GM23338 (cell line): ENCODE measurements at regions not wholly inside any gene's neighbourhood (a gene's known extent, or its start where the extent isn't known, plus 50 kb on each side); places are given as distances from the start of the nearest gene placed in this dataset.

Source experiments
- ATAC-seq: fragments of 200-7000 bp; cut with Tn5 transposase; 3 replicates; pipeline ENCODE4 v1.9.1; 2020
- DNase-seq: peaks from one replicate; pipeline ENCODE4 v3.0.0-alpha.2; 2015; ENCODE audit warnings: low spot score
- H2AFZ ChIP-seq: fragments of 200-600 bp; sonication (generic); 2 replicates; pipeline ENCODE4 v1.8.0; 2016; ENCODE audit warnings: antibody characterized with exemption, mild to moderate bottlenecking, moderate library complexity
- H3F3A ChIP-seq: fragments of 200-600 bp; sonication (generic); replicated peaks from 2 replicates; pipeline ENCODE4 v1.8.0; 2017; ENCODE audit warnings: antibody characterized with exemption, mixed run types, low read depth
- H3K27ac ChIP-seq: fragments of 200-600 bp; sonication (generic); 2 replicates; pipeline ENCODE4 v1.6.1; 2016; ENCODE audit warnings: low read depth
- H3K27me3 ChIP-seq: fragments of 200-600 bp; sonication (generic); 2 replicates; pipeline ENCODE4 v1.8.0; 2016; ENCODE audit warnings: mild to moderate bottlenecking, mixed run types, moderate library complexity; ENCODE audit not compliant: insufficient read depth
- H3K36me3 ChIP-seq: fragments of 200-600 bp; sonication (generic); 2 replicates; pipeline ENCODE4 v1.8.0; 2016; ENCODE audit warnings: mild to moderate bottlenecking; ENCODE audit not compliant: insufficient read depth
- H3K4me1 ChIP-seq: fragments of 200-600 bp; sonication (generic); 2 replicates; pipeline ENCODE4 v1.8.0; 2016; ENCODE audit warnings: mild to moderate bottlenecking, moderate library complexity; ENCODE audit not compliant: insufficient read depth
- H3K4me2 ChIP-seq: fragments of 200-600 bp; sonication (generic); 2 replicates; pipeline ENCODE4 v1.7.1; 2017; ENCODE audit warnings: mixed run types
- H3K4me3 ChIP-seq: fragments of 200-600 bp; sonication (generic); 2 replicates; pipeline ENCODE4 v1.6.1; 2016; ENCODE audit warnings: mixed run types
- H3K79me2 ChIP-seq: fragments of 200-600 bp; sonication (generic); replicated peaks from 2 replicates; pipeline ENCODE4 v1.8.0; 2017; ENCODE audit warnings: mild to moderate bottlenecking; ENCODE audit not compliant: insufficient read depth
- H3K9me2 ChIP-seq: fragments of 200-600 bp; sonication (generic); 2 replicates; pipeline ENCODE4 v1.8.0; 2017; ENCODE audit not compliant: insufficient read depth
- H4K20me1 ChIP-seq: fragments of 200-600 bp; sonication (generic); replicated peaks from 2 replicates; pipeline ENCODE4 v1.8.0; 2017; ENCODE audit warnings: mild to moderate bottlenecking; ENCODE audit not compliant: insufficient read depth
- H3K27ac Mint-ChIP-seq: 2 replicates; pipeline ENCODE4 v1.8.0; 2020; ENCODE audit warnings: inconsistent platforms, mild to moderate bottlenecking, moderate library complexity, mixed read lengths
- H3K27me3 Mint-ChIP-seq: 3 replicates; pipeline ENCODE4 v1.8.0; 2022; ENCODE audit warnings: low read depth, mild to moderate bottlenecking, moderate library complexity, mixed read lengths, inconsistent platforms; ENCODE audit not compliant: insufficient read depth, poor library complexity
- H3K36me3 Mint-ChIP-seq: 3 replicates; pipeline ENCODE4 v1.8.0; 2021; ENCODE audit warnings: low read depth, mild to moderate bottlenecking, inconsistent platforms, moderate library complexity, mixed read lengths
- H3K4me1 Mint-ChIP-seq: 3 replicates; pipeline ENCODE4 v1.8.0; 2020; ENCODE audit warnings: mild to moderate bottlenecking, inconsistent platforms, mixed read lengths
- H3K4me3 Mint-ChIP-seq: 3 replicates; pipeline ENCODE4 v1.8.0; 2021; ENCODE audit warnings: moderate library complexity, mild to moderate bottlenecking, inconsistent platforms, mixed read lengths
- H3K9me3 Mint-ChIP-seq: 3 replicates; pipeline ENCODE4 v1.8.0; 2020; ENCODE audit warnings: moderate library complexity, mild to moderate bottlenecking, inconsistent platforms, mixed read lengths
- NANOG ChIP-seq: IDR thresholded peaks from 2 replicates; pipeline ENCODE4 v1.6.1; 2016; ENCODE audit warnings: antibody characterized with exemption, borderline replicate concordance
- STAT1 ChIP-seq: IDR thresholded peaks from one replicate; pipeline ENCODE4 v1.6.1; 2016; ENCODE audit warnings: antibody characterized with exemption; ENCODE audit not compliant: unreplicated experiment
- ZNF331 ChIP-seq: fragments of 250-450 bp; sonication (Bioruptor Pico); IDR thresholded peaks from 2 replicates; pipeline ENCODE4 v1.5.0; 2020; ENCODE audit warnings: low read depth, mild to moderate bottlenecking, moderate library complexity
- ZNF462 ChIP-seq: fragments of 250-450 bp; sonication (Bioruptor Pico); IDR thresholded peaks from 2 replicates; pipeline ENCODE4 v1.5.0; 2020; ENCODE audit warnings: mild to moderate bottlenecking, moderate library complexity

- no peak for TF ChIP-seq ZNF462 (CRISPR knock-in tag)
These were observed 571.6 kb upstream of the MGMT start (continued) for GRCh38 chr10:128895473-128895872.

GRCh38 chr10:128896116-128896795 lies 570.8 kb upstream of the MGMT start:
- Mint-ChIP-seq H3K27me3 (peaks cover 7% of the 10 kb centered on the region), H3K9me3 (no peaks in the 10 kb centered on the region), H3K36me3 (no peaks in the 10 kb centered on the region), H3K27ac (no peak overlapping the region), H3K4me1 (peaks cover 5% of the 10 kb centered on the region), H3K4me3 (no peak overlapping the region)
- no peak for ATAC-seq
- DNase-seq, result no peak
- no peaks in the 10 kb centered on the region for H3K79me2 ChIP-seq
- H3K9me2 ChIP-seq, result peaks cover 8% of the 10 kb centered on the region; the same call in 1 of the 2 replicates
- no peaks in the 10 kb centered on the region for H3K27me3 ChIP-seq
- no peaks in the 10 kb centered on the region for H3F3A ChIP-seq
- H3K4me1 ChIP-seq, result peaks cover 18% of the 10 kb centered on the region
- H2AFZ ChIP-seq, result no peak overlapping the region
- H3K27ac ChIP-seq, result no peak overlapping the region
- no peak overlapping the region for H3K4me3 ChIP-seq
- no peaks in the 10 kb centered on the region for H3K36me3 ChIP-seq
- H3K4me2 ChIP-seq, result no peak overlapping the region
- TF ChIP-seq ZNF331 (no peak), STAT1 (no peak), NANOG (no peak), ZNF462 (CRISPR knock-in tag) (no peak)
- no peaks in the 10 kb centered on the region for H4K20me1 ChIP-seq
